H9 (cell line): ENCODE measurements at regions not wholly inside any gene's neighbourhood (a gene's known extent, or its start where the extent isn't known, plus 50 kb on each side); places are given as distances from the start of the nearest gene placed in this dataset.

Source experiments
- DNase-seq: peaks from one replicate; pipeline ENCODE4 v3.0.0-alpha.2; 2017
- H2AFZ ChIP-seq: one replicate; pipeline ENCODE4 v1.6.1; 2013; ENCODE audit warnings: mild to moderate bottlenecking, low read length, control low read depth, moderate library complexity
- H2AK5ac ChIP-seq: 2 replicates; pipeline ENCODE4 v1.6.1; 2013; ENCODE audit warnings: low read length, control low read depth, mixed read lengths; ENCODE audit not compliant: insufficient read length
- H2BK120ac ChIP-seq: one replicate; pipeline ENCODE4 v1.6.1; 2013; ENCODE audit warnings: low read depth, mild to moderate bottlenecking, low read length, control low read depth, inconsistent platforms; ENCODE audit not compliant: poor library complexity, severe bottlenecking
- H2BK12ac ChIP-seq: 2 replicates; pipeline ENCODE4 v1.6.1; 2013; ENCODE audit warnings: low read length, control low read depth, mixed read lengths, low read depth; ENCODE audit not compliant: insufficient read length
- H2BK15ac ChIP-seq: 2 replicates; pipeline ENCODE4 v1.6.1; 2013; ENCODE audit warnings: low read depth, low read length, control low read depth
- H2BK20ac ChIP-seq: one replicate; pipeline ENCODE4 v1.6.1; 2013; ENCODE audit warnings: low read depth, mild to moderate bottlenecking, low read length, control low read depth, inconsistent platforms; ENCODE audit not compliant: poor library complexity, severe bottlenecking
- H2BK5ac ChIP-seq: 2 replicates; pipeline ENCODE4 v1.6.1; 2013; ENCODE audit warnings: low read length, control low read depth, mixed read lengths; ENCODE audit not compliant: insufficient read length
- H3K14ac ChIP-seq: 2 replicates; pipeline ENCODE4 v1.6.1; 2013; ENCODE audit warnings: low read length, control low read depth; ENCODE audit not compliant: insufficient read depth
- H3K18ac ChIP-seq: 2 replicates; pipeline ENCODE4 v1.6.1; 2013; ENCODE audit warnings: low read depth, mild to moderate bottlenecking, mixed read lengths, low read length, control low read depth; ENCODE audit not compliant: insufficient read length
- H3K23ac ChIP-seq: 2 replicates; pipeline ENCODE4 v1.6.1; 2013; ENCODE audit warnings: low read length, control low read depth, mixed read lengths, low read depth; ENCODE audit not compliant: insufficient read length
- H3K23me2 ChIP-seq: 2 replicates; pipeline ENCODE4 v1.6.1; 2013; ENCODE audit warnings: low read depth, mild to moderate bottlenecking, mixed read lengths, low read length, control low read depth; ENCODE audit not compliant: insufficient read length, poor library complexity, severe bottlenecking
- H3K27ac ChIP-seq: 2 replicates; pipeline ENCODE4 v1.5.1; 2013; ENCODE audit warnings: low read length, control low read depth, mixed read lengths, low read depth; ENCODE audit not compliant: insufficient read length
- H3K27me3 ChIP-seq: 2 replicates; pipeline ENCODE4 v1.6.1; 2013; ENCODE audit warnings: low read length, control low read depth, inconsistent platforms; ENCODE audit not compliant: insufficient read depth
- H3K4ac ChIP-seq: 2 replicates; pipeline ENCODE4 v1.6.1; 2013; ENCODE audit warnings: low read depth, mild to moderate bottlenecking, control low read depth, inconsistent platforms, low read length, moderate library complexity
- H3K4me1 ChIP-seq: 2 replicates; pipeline ENCODE4 v1.6.1; 2013; ENCODE audit warnings: low read length, control low read depth, inconsistent platforms; ENCODE audit not compliant: insufficient read depth
- H3K4me2 ChIP-seq: 2 replicates; pipeline ENCODE4 v1.6.1; 2013; ENCODE audit warnings: low read length, control low read depth, mixed read lengths; ENCODE audit not compliant: insufficient read length, insufficient read depth
- H3K56ac ChIP-seq: 2 replicates; pipeline ENCODE4 v1.6.1; 2013; ENCODE audit warnings: low read depth, mild to moderate bottlenecking, mixed read lengths, low read length, control low read depth; ENCODE audit not compliant: insufficient read length
- H3K79me1 ChIP-seq: 2 replicates; pipeline ENCODE4 v1.6.1; 2013; ENCODE audit warnings: low read depth, mild to moderate bottlenecking, moderate library complexity, low read length, control low read depth, inconsistent platforms; ENCODE audit not compliant: insufficient read depth, poor library complexity, severe bottlenecking
- H3K79me2 ChIP-seq: 2 replicates; pipeline ENCODE4 v1.6.1; 2013; ENCODE audit warnings: low read length, control low read depth, inconsistent platforms; ENCODE audit not compliant: insufficient read depth
- H3K9ac ChIP-seq: 2 replicates; pipeline ENCODE4 v1.6.1; 2013; ENCODE audit warnings: low read length, control low read depth, mixed read lengths; ENCODE audit not compliant: insufficient read length; ENCODE audit errors: extremely low read depth
- H3K9me3 ChIP-seq: one replicate; pipeline ENCODE4 v1.6.1; 2013; ENCODE audit warnings: low read depth, low read length, inconsistent platforms; ENCODE audit not compliant: control insufficient read depth
- H3T11ph ChIP-seq: one replicate; pipeline ENCODE4 v1.6.1; 2013; ENCODE audit warnings: mild to moderate bottlenecking, low read length, control low read depth, inconsistent platforms
- H4K20me1 ChIP-seq: one replicate; pipeline ENCODE4 v1.6.1; 2013; ENCODE audit not compliant: control insufficient read depth, insufficient read length, insufficient read depth
- H4K5ac ChIP-seq: 2 replicates; pipeline ENCODE4 v1.6.1; 2013; ENCODE audit warnings: low read depth, mild to moderate bottlenecking, mixed read lengths, low read length, control low read depth; ENCODE audit not compliant: insufficient read length
- H4K8ac ChIP-seq: replicated peaks from 2 replicates; pipeline ENCODE4 v1.6.1; 2013; ENCODE audit warnings: low read length, control low read depth, mixed read lengths, low read depth; ENCODE audit not compliant: insufficient read length
- H4K91ac ChIP-seq: 2 replicates; pipeline ENCODE4 v1.6.1; 2013; ENCODE audit warnings: low read depth, mild to moderate bottlenecking, moderate library complexity, mixed read lengths, low read length, control low read depth; ENCODE audit not compliant: insufficient read length
- H3K27ac Mint-ChIP-seq, 3 experiments: 2 replicates in 2 of 3; 3 replicates in 1 of 3; pipeline ENCODE4 v1.8.0; 2020 to 2021; ENCODE audit warnings: mixed read lengths in 3 of 3, mild to moderate bottlenecking in 1 of 3, moderate library complexity in 1 of 3
- H3K27me3 Mint-ChIP-seq: 2 replicates; pipeline ENCODE4 v1.8.0; 2021; ENCODE audit warnings: low read depth, mild to moderate bottlenecking, moderate library complexity, mixed read lengths
- H3K36me3 Mint-ChIP-seq, 3 experiments: 2 replicates in 2 of 3; 3 replicates in 1 of 3; pipeline ENCODE4 v1.8.0; 2020 to 2021; ENCODE audit warnings: low read depth in 3 of 3, mixed read lengths in 3 of 3; ENCODE audit not compliant: insufficient read depth in 1 of 3
- H3K4me1 Mint-ChIP-seq, 2 experiments: 2 replicates each; pipeline ENCODE4 v1.8.0; 2020; ENCODE audit warnings: mixed read lengths in 2 of 2
- H3K4me3 Mint-ChIP-seq, 2 experiments: 2 replicates in 1 of 2; 3 replicates in 1 of 2; pipeline ENCODE4 v1.8.0; 2020 to 2021; ENCODE audit warnings: mild to moderate bottlenecking in 2 of 2, mixed read lengths in 2 of 2, moderate library complexity in 1 of 2
- H3K9me3 Mint-ChIP-seq, 2 experiments: 2 replicates in 1 of 2; 3 replicates in 1 of 2; pipeline ENCODE4 v1.8.0; 2020; ENCODE audit warnings: mild to moderate bottlenecking in 2 of 2, mixed read lengths in 2 of 2, moderate library complexity in 1 of 2
- WGBS: extraction: QIAGEN DNeasy Blood & Tissue Kit; methylation state at CpG from one replicate; pipeline ENCODE4 v1.1.7; 2013; ENCODE audit warnings: missing lambda C conversion rate, low lambda C conversion rate, mixed read lengths; ENCODE audit not compliant: insufficient read length; ENCODE audit errors: extremely low coverage; 5-methylcytosine and 5-hydroxymethylcytosine counted together
- TF ChIP-seq, protein P1 (sequence below): fragments of 200-600 bp; sonication (generic); conservative IDR thresholded peaks from 3 replicates; pipeline ENCODE4 v1.8.0; 2021; ENCODE audit warnings: antibody characterized with exemption, mild to moderate bottlenecking

DNA sequence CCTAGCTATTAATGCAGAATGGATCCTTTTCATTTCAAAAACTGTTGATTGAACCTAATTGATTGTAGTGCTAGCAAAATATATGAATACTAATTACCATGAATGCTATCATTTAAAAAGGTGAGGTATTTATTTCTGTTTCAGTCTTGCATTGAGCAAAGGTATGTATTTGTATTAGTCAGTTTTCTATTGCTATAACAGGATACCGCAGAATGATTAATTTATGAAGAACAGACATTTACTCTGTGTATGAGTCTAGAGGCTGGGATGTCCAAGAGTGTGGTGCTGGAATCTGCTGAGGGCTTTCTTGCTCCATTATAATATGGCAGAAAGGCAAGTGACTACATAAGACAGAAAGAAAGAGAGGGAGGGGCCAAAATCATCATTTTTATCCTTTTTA lies 199.2 kb downstream of the KIF20B start:
- no peak overlapping the region for H3K27ac Mint-ChIP-seq

More for the DNA sequence above, 199.2 kb downstream of the KIF20B start:
- no peaks in the 10 kb centered on the region for H3K79me1 ChIP-seq
- no peak overlapping the region for H2BK120ac ChIP-seq
- no peaks in the 10 kb centered on the region for H3K79me2 ChIP-seq
- H3K23ac ChIP-seq, result no peak overlapping the region
- no peak overlapping the region for H2BK15ac ChIP-seq
- no peak overlapping the region for H3K9ac ChIP-seq
- no peak overlapping the region for H2BK20ac ChIP-seq
- no peak overlapping the region for H4K5ac ChIP-seq
- Mint-ChIP-seq H3K27me3 (no peaks in the 10 kb centered on the region), H3K4me3 (no peak overlapping the region), H3K36me3 (no peaks in the 10 kb centered on the region), H3K4me1 (no peaks in the 10 kb centered on the region), H3K9me3 (no peaks in the 10 kb centered on the region)
- no peak overlapping the region for H3K4ac ChIP-seq
- H3K27me3 ChIP-seq, result no peaks in the 10 kb centered on the region
- no peak overlapping the region for H3K27ac ChIP-seq
- H3K14ac ChIP-seq, result no peak overlapping the region
- WGBS, result no CpG with 5 or more reads among the region's 1 CpG
- no peak overlapping the region for H2BK12ac ChIP-seq
- H2AFZ ChIP-seq, result no peak overlapping the region
- no peak overlapping the region for H4K8ac ChIP-seq
- no peaks in the 10 kb centered on the region for H4K20me1 ChIP-seq
- no peak overlapping the region for H3K56ac ChIP-seq
- H3T11ph ChIP-seq, result no peak overlapping the region
- no peaks in the 10 kb centered on the region for H3K23me2 ChIP-seq
- H3K18ac ChIP-seq, result no peak overlapping the region
- no peak overlapping the region for H2AK5ac ChIP-seq
- no peaks in the 10 kb centered on the region for H3K4me1 ChIP-seq
- no peak overlapping the region for H3K4me2 ChIP-seq
- no peaks in the 10 kb centered on the region for H3K9me3 ChIP-seq
- H2BK5ac ChIP-seq, result no peak overlapping the region
- H4K91ac ChIP-seq, result no peak overlapping the region
- TF ChIP-seq, protein P1, sequence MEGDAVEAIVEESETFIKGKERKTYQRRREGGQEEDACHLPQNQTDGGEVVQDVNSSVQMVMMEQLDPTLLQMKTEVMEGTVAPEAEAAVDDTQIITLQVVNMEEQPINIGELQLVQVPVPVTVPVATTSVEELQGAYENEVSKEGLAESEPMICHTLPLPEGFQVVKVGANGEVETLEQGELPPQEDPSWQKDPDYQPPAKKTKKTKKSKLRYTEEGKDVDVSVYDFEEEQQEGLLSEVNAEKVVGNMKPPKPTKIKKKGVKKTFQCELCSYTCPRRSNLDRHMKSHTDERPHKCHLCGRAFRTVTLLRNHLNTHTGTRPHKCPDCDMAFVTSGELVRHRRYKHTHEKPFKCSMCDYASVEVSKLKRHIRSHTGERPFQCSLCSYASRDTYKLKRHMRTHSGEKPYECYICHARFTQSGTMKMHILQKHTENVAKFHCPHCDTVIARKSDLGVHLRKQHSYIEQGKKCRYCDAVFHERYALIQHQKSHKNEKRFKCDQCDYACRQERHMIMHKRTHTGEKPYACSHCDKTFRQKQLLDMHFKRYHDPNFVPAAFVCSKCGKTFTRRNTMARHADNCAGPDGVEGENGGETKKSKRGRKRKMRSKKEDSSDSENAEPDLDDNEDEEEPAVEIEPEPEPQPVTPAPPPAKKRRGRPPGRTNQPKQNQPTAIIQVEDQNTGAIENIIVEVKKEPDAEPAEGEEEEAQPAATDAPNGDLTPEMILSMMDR, result no peak
- DNase-seq, result no peak
